Right kidney (tissue), 1 donor: ENCODE measurements at regions not wholly inside any gene's neighbourhood (a gene's known extent, or its start where the extent isn't known, plus 50 kb on each side); places are given as distances from the start of the nearest gene placed in this dataset.

Source experiments
- DNase-seq: peaks from one replicate; pipeline ENCODE4 v3.0.0-alpha.2; 2016

GRCh38 chr11:134761386-134761785 is 349.3 kb upstream of the B3GAT1 start:
- DNase-seq: no peak

GRCh38 chr11:134760957-134761356 is 348.9 kb upstream of the B3GAT1 start:
- no peak for DNase-seq

- DNase-seq: no peak
These were observed 348.3 kb upstream of the B3GAT1 start for GRCh38 chr11:134760299-134760698.

DNA sequence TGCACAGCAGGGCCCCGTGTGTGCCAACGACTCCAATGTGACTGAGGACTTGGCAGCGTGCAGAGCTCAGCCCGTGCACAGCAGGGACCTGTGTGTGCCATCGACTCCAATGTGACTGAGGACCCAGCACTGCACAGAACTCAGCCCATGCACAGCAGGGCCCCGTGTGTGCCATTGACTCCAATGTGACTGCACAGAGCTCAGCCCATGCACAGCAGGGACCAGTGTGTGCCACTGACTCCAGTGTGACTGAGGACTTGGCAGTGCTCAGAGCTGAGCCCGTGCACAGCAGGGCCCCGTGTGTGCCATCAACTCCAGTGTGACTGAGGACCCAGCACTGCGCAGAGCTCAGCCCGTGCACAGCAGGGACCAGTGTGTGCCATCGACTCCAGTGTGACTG is 347.8 kb upstream of the B3GAT1 start:
- DNase-seq: no peak

DNA sequence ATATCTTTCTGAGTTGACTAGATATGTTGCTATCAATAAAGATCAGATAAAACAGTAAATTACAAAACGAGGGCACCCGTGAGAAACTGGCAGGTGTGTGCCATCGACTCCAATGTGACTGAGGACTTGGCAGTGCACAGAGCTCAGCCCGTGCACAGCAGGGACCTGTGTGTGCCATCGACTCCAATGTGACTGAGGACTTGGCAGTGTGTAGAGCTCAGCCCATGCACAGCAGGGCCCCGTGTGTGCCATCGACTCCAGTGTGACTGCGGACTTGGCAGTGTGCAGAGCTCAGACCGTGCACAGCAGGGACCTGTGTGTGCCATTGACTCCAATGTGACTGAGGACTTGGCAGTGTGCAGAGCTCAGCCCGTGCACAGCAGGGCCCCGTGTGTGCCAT is 347.2 kb upstream of the B3GAT1 start:
- no peak for DNase-seq

GRCh38 chr11:134758342-134758931 is 346.4 kb upstream of the B3GAT1 start:
- DNase-seq: no peak

DNA sequence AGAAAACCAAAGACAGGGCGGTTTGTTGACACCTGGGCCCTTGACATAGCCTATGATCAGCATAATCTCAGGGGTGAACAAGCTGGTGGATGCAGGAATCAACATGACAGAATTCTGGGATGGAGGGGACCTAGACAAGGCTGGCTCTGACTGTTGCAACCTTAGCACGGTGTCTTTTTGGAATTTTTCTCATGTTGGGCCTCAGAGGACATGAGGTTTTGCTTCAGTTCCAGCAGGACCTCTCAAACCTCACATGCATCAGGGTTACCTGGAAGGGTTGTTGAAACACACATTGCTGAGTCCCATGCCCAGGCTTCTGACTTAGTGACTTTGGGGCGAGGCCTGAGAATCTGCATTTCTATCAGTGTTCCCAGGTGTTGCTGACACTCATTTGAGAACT is 345.6 kb upstream of the B3GAT1 start:
- DNase-seq: no peak

DNA sequence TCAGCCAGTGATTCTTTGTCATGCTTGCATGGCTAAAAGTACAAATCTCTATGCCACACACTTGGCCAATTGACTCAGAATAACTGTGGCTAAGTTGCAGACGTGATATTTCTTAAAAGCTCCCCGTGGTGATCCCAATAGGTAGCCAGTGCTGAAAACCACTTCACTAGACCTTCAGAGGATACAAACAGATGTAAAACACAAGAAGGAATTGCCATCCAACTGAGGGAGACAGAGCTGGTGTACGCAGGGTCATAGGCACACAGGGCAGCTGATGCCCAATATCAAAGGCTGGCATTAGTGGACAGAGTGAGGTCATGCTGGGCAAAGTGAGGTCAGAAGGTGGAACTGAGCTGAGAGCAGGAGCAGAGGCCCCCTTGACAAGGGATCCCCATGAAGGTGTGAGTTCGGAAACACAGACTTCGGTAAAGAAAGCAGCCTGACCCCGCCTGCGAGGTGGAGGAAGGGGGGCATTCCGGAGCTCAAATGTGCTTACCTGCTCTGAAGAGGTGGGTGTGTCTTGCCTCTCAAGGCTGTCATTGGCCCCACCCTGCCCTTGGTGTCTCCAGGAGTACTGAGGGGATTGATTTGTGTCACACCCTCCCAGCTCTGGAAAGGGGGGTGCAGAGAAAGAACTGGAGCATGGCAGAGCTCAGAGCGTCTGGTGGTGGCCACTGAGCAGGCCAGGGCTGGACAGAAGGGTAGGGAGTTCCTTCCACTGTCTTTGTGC is 344.9 kb upstream of the B3GAT1 start:
- no peak for DNase-seq

- DNase-seq: no peak
These were observed 343.5 kb upstream of the B3GAT1 start for GRCh38 chr11:134755535-134755934.

- no peak for DNase-seq
These were observed 342.6 kb upstream of the B3GAT1 start for GRCh38 chr11:134754521-134755198.

DNA sequence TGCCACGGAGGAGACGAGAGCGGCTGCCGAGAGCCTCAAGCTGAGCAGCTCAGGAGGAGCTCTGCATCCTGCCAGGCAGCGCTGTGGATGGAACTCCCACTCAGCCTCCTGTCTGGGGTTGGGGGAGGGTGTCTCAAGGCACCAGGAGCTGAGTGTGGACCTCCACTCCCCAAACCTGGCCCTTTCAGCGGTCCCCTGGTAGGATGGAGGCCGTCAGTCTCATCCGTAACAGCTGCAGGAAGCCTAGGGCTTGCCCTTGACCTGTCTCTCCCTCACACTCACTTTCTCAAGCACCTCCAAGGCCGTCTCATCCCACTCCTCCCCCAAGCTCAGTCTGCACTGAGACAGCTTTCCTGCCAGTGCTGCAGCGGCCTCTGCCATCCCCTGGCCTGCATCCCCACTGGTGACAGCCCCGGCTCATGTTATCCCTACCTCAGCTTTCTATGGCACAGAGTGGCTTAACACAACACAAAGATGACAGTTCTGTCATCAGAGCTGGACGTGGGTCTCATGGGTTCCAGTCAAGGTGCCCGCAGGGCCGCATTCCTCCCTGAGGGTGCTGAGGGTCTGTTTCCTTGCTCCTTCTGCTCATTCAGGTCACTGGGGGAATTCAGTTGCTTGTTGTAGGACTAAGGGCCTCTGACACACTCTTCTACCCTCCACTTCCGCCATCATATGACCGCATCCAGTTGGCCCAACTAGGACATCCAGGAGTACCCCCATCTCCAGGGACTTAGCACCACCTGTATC is 341.9 kb upstream of the B3GAT1 start:
- peak; percentile 26 for DNase-seq

DNA sequence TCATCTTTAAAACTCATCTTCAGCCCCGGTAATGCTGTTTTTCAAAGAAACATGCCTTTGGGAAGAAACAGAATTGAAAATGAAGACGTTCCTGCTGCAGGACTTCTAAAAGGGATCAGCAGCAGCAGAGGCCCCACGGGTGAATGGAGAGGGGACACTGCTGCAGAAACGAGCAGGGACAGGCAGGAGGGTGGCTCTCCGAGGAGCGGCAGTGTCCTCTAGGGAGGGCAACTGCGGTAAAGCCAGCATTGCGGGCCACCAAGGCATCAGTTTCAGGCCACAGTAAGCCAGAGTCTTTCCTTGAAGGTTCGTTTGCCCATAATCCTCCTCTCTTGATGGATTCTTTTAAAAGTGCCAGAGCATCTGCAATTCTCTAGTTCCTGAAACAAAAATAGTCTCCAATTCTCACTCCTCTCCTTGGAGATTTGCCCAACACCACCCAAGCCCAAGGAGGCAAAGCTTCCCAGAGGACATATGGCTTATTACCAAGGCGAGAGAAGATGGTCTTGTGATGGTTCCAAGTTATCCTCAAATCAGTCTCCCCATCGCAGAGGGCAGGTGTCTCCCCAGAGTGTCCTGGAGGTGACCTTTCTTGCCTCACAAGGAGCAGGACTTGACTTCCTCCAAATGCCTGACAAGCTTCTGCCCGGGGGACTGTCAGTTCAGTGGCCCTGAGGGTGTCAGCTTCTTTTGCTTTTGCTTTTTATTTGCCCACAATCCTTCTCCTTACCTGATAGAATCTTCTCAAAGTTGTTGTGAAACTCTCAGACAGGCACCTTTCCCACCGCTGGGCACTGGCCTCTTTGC is 341.1 kb upstream of the B3GAT1 start:
- DNase-seq: no peak

DNA sequence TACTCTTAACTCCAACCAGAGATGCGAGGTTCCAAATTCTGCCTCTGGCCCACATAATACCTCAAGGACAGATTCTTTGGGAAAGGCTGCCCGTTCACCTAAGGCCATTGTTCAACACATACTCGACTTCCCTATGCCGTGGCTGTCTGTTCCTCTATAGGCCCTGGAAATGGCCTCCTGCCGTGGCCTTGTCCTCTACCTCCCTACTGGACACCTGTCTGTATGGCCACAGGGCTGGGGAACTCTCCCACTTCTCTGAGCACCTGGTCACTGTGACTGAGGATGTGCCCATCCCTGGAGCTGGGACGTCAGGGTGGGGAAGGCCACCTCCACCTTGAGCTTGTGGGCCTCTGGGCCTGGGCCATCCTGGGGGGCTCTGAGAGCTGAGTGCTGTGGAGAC is 340.5 kb upstream of the B3GAT1 start:
- no peak for DNase-seq

DNA sequence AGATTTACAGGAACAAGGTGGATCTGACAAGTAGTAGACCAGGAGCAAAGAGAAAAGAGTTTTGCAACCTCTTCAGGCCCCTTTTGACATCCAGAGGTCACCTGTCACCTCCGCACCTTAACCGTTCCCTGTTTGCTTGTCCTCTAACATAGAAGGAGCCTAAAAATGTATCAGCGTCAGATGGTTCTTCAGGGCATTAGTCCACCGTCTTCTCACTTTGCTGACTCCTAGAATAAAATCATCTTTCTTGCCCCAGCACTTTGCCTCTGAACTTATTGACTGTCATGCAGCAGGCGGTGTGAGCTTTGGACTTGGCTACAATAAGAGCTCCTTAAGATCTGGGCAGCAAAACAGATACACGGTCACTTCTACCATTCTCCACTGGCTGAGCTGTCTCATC is 339.7 kb upstream of the B3GAT1 start:
- no peak for DNase-seq

- no peak for DNase-seq
These were observed 339.1 kb upstream of the B3GAT1 start for GRCh38 chr11:134751031-134751585.

DNA sequence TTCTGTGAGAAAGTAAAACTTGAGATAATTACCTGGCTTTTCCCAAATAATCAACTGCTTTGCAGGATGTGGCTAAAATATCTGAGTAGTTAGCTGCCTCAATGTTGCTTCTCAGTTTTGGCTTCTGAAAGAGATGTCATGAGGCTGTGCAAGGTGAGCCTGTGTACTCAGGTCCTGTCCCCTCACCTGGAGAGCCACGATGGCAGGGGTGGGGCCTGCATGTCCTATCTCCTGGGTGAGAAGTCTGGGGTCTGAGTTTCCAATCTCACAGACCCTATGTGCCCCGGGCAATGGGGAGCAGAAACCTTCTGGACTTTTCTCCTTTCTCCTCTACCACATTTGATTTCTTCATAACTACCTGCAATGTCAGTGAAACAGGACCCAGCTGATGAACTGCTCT is 338.6 kb upstream of the B3GAT1 start:
- DNase-seq: no peak

DNA sequence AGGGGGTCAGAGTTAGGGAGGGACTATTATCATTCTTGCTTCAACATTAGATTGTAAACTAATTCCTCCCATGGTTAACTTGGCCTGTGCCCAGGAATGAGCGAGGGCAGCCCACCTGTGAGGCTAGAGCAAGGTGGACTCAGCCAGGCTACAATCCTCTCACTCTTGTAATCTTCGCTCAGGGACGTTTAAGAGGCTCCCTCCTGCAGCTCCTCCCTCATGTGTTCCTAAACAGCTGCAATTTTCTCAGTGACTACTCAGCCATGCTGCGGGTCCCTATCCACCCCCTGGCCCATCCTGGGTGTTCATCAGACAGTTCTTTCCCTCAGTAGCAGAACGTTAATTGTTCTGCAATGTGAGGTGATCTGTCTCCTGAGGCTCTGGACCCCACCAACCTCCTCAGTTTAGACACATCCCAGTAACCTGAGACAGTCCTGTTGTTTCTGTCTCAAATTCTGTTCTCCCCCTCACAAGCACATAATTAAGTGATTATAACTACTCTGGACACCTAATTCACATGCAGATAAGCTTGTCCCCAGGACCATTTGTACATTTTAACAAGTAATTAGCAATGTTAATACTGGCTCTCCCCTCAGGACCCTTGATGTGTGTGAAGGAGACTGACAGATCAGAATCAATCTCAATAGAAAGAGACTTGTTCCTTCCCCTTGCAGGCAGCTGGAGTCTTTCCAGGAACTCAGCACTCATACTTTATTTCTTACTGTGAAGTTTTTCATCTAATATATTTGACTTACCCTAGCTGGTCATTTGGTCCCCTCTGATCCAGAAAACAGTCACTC is 337.2 kb upstream of the B3GAT1 start:
- no peak for DNase-seq

- DNase-seq: no peak
These were observed 334.6 kb upstream of the B3GAT1 start for GRCh38 chr11:134746609-134747008.

GRCh38 chr11:134745456-134745855 is 333.4 kb upstream of the B3GAT1 start:
- DNase-seq: no peak

GRCh38 chr11:134743820-134744195 is 331.8 kb upstream of the B3GAT1 start:
- no peak for DNase-seq
